ENCODE measurements at regions not wholly inside any gene's neighbourhood (a gene's known extent, or its start where the extent isn't known, plus 50 kb on each side); places are given as distances from the start of the nearest gene placed in this dataset.

DNA sequence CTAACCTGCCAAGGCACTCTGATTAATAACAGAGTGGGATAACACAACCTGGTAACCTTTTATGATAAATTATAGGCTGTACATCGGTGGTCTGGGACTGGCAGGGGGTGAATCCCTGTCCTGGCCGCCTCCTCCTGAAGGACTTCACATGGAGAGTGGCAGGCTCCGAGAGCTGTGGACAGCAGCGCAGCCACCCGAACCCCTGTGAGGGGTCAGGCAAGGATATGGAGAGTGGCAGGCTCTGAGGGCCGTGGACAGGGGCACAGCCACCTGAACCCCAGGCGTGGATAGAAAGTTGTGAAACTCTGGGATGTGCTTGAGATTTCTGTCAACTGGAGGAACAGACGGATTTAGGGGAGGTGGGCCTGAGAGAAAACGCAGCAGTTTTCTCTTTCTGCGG, 107.0 kb upstream of the MGMT start:
- no peak for DNase-seq (ENCODE audit: extremely low read depth, low read depth)
- TF ChIP-seq, protein P1, sequence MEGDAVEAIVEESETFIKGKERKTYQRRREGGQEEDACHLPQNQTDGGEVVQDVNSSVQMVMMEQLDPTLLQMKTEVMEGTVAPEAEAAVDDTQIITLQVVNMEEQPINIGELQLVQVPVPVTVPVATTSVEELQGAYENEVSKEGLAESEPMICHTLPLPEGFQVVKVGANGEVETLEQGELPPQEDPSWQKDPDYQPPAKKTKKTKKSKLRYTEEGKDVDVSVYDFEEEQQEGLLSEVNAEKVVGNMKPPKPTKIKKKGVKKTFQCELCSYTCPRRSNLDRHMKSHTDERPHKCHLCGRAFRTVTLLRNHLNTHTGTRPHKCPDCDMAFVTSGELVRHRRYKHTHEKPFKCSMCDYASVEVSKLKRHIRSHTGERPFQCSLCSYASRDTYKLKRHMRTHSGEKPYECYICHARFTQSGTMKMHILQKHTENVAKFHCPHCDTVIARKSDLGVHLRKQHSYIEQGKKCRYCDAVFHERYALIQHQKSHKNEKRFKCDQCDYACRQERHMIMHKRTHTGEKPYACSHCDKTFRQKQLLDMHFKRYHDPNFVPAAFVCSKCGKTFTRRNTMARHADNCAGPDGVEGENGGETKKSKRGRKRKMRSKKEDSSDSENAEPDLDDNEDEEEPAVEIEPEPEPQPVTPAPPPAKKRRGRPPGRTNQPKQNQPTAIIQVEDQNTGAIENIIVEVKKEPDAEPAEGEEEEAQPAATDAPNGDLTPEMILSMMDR (IDR thresholded peaks at IDR 0.05; ENCODE audit: low read depth, low read length) = no peak

DNA sequence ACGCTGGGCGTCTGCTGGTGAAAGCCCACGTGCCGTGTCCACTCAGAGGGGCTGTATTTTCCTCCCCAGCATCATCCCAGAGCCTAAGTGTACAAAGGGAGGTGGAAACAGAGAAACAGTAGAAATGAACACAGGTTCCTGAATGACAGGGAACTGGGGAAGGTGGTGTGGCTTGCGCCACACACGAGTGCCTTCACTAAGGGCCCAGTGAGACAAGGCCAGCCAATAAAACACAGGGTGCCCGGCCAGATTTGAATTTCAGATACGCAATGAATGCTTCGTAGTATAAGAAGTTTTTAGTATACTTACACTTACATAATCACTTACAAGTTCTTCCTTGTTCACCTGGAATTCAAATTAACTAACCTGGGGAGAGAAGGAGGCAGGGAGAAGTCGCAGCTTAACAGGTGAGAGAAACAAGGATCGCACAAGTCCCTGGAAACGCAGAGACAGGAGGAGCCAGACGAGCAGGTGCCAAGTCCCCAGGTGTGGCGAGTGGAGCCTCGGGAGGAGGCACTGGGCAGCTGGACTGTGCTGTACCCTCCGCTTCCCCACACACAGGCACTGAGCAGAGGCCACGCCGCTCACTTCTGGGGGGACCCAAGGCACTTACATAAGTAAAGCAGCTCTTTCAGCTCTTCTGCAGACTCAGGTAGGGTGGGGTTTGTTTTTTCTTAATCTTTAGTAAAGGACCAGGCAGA, 105.2 kb upstream of the MGMT start:
- DNase-seq (ENCODE audit: extremely low read depth, low read depth) = no peak
- TF ChIP-seq, protein P1 (IDR thresholded peaks at IDR 0.05; ENCODE audit: low read depth, low read length) = no peak

DNA sequence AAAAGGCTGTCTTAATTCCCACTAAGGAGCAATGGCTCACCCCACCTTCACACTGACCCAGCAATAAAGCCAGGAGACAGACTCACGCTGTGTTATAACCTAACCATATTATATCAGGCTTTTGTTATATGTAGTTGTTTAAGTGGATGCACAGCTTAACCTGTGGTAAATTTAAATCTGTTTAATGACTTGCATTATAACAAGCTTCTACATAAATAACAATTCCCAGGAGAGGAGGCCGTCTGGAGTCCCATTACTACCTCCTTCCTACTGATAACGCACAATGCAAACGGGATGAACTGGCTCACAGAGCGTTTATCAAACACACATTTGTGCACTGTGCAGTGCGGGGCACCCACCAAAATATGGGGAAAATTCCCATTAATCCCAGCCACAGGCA, 102.1 kb upstream of the MGMT start:
- no peak for DNase-seq (ENCODE audit: extremely low read depth, low read depth)

DNA sequence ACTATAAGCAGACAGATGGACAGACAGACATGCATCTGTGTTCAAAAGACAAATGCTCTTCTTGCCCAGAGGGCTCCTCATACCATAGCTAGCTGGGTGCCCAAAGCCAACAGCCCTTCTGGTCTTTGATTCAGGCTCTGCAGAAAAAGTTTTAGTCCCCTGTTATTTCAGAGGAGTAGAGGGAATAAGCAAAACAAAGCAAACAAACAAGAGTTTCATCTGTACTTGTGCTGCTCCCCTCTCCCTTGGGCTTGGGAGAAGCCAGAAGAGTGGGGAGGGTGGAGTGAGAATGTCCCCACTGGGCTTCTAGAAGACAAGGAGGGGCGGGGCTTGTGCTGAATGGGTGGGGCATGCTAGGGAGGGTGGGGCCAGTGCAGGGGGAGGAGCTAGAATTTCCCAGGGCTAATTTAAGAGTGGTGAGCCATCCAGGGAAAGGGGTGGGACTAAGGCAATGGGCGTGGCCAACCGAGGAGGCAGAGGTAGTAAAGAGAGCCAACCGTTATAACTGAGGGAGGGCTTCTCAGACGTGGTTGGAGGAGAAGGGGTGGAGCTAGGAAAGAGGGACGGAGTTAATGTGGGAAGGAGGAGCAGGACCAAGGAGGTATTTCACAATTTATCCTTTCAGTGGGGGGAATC, 101.2 kb upstream of the MGMT start:
- TF ChIP-seq, protein P1 (IDR thresholded peaks at IDR 0.05; ENCODE audit: low read depth, low read length) = no peak
- DNase-seq (ENCODE audit: extremely low read depth, low read depth) = no peak

More for the DNA sequence above, 102.1 kb upstream of the MGMT start:
- TF ChIP-seq, protein P1 (IDR thresholded peaks at IDR 0.05; ENCODE audit: low read depth, low read length) = no peak

DNA sequence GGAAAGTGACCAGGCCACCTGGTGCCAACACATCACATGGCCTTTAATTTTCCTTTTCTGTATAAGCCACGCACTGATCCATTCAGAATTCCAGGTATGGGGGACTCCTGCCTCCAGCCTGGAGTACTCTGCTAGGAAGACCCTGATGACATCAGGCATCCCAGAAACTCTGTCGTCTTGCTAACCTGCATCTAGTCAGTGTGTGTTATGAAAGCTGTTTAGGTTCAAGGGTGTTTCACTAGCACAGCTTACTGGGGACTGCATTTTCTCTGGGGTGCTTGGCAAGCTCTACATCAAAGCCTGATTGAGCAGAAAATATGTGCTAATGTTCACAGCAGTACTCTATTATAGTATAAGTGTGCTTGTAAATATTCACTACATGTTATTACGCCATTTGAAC, 100.6 kb upstream of the MGMT start:
- DNase-seq (ENCODE audit: extremely low read depth, low read depth) = no peak
- TF ChIP-seq, protein P1 (IDR thresholded peaks at IDR 0.05; ENCODE audit: low read depth, low read length) = no peak

DNA sequence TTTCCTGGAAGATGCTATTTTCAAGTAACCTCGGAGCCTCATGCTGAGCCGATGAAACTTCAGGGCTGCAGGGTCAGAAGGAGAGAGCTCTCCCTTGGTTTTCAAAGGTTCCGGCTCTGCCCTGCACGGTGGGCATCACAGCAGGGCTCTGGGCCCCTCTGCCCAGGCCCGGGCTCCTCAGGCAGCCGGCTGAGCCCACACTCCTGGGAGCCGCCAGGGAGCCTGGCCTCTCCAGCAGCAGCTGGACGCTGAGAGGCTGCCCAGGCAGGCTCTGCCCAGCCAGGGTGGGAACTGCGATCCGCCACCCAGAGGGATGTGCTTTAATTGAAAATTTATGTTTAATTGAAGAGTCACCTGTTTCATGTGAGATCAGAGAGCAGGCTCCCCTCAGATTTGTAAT, 97.5 kb upstream of the MGMT start:
- DNase-seq (ENCODE audit: extremely low read depth, low read depth) = no peak
- TF ChIP-seq, protein P1 (IDR thresholded peaks at IDR 0.05; ENCODE audit: low read depth, low read length) = no peak

DNA sequence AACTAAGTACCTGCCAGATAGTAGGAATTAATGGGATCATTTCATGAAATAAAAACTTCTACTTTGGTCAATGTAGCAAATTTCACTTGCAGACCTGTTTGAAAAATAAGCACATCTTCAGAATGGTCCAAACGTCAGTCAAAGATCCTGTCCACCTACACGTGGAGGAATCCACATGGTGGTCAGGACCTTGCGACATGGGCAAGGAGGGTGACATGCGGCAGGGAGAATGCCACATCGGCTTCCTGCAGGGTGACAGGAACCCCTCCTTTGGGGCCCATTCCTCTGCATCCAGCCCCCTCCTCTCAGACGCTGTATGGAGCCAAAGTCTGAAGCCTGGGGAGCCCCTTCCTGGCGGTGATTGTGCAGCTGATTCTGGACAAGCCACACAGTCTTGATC, 95.5 kb upstream of the MGMT start:
- DNase-seq (ENCODE audit: extremely low read depth, low read depth) = no peak
- TF ChIP-seq, protein P1 (IDR thresholded peaks at IDR 0.05; ENCODE audit: low read depth, low read length) = no peak
